ENCODE measurements at regions not wholly inside any gene's neighbourhood (a gene's known extent, or its start where the extent isn't known, plus 50 kb on each side); places are given as distances from the start of the nearest gene placed in this dataset.

DNA sequence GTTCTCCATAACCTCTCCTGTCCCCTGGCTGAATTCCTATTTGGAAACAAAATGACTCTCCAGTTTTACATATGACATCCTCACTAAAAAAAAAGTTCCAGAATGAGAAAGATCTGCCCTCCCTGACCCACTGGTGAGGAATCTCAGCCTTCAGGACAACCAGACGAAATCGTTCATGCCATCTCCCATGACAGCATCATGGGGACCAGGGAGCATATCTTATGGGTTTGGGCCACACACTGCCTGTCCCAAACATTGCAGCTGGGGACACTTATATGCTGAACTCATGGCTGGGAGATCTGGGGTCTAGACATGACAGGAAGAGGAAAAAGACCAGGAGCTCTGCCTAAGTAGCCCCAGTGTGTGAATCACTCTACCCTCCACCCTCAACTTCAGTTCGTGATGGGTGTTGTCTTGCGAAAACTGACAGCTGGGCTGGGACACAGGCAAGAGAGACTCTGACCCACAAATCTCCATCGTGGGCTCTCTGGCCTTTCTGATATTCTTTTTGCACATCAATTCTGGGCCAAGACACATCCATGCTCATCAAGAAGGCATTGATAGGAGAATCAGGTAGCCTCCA lies 102.0 kb downstream of the ZNF280B start:
- TF ChIP-seq, protein P1, sequence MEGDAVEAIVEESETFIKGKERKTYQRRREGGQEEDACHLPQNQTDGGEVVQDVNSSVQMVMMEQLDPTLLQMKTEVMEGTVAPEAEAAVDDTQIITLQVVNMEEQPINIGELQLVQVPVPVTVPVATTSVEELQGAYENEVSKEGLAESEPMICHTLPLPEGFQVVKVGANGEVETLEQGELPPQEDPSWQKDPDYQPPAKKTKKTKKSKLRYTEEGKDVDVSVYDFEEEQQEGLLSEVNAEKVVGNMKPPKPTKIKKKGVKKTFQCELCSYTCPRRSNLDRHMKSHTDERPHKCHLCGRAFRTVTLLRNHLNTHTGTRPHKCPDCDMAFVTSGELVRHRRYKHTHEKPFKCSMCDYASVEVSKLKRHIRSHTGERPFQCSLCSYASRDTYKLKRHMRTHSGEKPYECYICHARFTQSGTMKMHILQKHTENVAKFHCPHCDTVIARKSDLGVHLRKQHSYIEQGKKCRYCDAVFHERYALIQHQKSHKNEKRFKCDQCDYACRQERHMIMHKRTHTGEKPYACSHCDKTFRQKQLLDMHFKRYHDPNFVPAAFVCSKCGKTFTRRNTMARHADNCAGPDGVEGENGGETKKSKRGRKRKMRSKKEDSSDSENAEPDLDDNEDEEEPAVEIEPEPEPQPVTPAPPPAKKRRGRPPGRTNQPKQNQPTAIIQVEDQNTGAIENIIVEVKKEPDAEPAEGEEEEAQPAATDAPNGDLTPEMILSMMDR (IDR thresholded peaks at IDR 0.05; ENCODE audit: extremely low read depth, insufficient read depth, missing control alignments): no peak
- no peak for DNase-seq (ENCODE audit: low spot score)
- in situ Hi-C loops (cut with MboI; ENCODE audit: low pct_unique_long_range_greater_than_20kb, low sequenced_read_pairs, unreplicated experiment): loop anchor here (5.0 to 10.0 kb wide), 3 partner anchors 506 to 718 kb away; no protein-coding TSS in a partner anchor

DNA sequence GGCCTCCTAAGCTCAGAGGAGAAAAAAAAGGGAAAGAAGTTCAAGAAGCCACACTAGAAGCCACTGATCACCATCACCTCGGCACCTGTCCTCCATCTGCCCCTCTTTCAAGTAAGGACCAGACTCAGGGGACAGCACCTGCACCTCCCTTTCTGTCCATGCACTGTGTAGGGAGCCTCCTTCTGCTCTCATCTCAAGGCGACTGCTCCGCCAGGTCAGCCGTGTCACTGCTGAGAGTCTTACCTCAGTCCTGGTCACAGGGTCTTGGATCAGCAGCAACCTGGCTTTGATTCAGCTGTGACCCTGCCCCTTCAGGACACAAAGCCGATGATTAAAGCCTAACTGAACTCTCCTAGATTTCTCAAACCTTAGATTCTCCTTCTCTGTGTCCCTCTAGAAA lies 101.5 kb downstream of the ZNF280B start:
- TF ChIP-seq, protein P1 (IDR thresholded peaks at IDR 0.05; ENCODE audit: extremely low read depth, insufficient read depth, missing control alignments): no peak
- no peak for DNase-seq (ENCODE audit: low spot score)

DNA sequence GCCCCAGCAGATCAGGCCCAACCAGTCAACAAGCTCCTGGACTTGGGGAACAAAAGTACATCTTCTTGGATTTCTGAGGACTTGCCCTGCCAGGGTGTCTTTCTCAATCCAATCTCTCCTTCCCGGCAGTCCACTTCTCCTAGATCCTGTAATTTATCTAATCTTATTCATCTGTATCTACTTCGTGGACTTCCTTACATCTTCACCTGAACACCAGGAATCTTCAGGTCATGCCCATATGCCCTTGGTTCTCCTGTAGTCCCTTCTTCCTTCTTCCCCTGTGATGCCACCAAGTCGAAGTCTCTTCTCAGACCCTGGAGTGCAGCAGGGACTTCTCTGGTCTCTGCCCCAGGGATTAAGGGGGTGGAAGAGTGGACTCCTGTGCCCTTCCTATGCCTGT lies 100.3 kb downstream of the ZNF280B start:
- TF ChIP-seq, protein P1 (IDR thresholded peaks at IDR 0.05; ENCODE audit: extremely low read depth, insufficient read depth, missing control alignments): no peak
- DNase-seq (ENCODE audit: low spot score): no peak
- in situ Hi-C loops (cut with MboI; ENCODE audit: low pct_unique_long_range_greater_than_20kb, low sequenced_read_pairs, unreplicated experiment): loop anchor here (5.0 to 10.0 kb wide), 3 partner anchors 504 to 717 kb away; no protein-coding TSS in a partner anchor

More for the DNA sequence above, 101.5 kb downstream of the ZNF280B start:
- in situ Hi-C loops (cut with MboI; ENCODE audit: low pct_unique_long_range_greater_than_20kb, low sequenced_read_pairs, unreplicated experiment): loop anchor here (5.0 to 10.0 kb wide), 3 partner anchors 505 to 718 kb away; no protein-coding TSS in a partner anchor

DNA sequence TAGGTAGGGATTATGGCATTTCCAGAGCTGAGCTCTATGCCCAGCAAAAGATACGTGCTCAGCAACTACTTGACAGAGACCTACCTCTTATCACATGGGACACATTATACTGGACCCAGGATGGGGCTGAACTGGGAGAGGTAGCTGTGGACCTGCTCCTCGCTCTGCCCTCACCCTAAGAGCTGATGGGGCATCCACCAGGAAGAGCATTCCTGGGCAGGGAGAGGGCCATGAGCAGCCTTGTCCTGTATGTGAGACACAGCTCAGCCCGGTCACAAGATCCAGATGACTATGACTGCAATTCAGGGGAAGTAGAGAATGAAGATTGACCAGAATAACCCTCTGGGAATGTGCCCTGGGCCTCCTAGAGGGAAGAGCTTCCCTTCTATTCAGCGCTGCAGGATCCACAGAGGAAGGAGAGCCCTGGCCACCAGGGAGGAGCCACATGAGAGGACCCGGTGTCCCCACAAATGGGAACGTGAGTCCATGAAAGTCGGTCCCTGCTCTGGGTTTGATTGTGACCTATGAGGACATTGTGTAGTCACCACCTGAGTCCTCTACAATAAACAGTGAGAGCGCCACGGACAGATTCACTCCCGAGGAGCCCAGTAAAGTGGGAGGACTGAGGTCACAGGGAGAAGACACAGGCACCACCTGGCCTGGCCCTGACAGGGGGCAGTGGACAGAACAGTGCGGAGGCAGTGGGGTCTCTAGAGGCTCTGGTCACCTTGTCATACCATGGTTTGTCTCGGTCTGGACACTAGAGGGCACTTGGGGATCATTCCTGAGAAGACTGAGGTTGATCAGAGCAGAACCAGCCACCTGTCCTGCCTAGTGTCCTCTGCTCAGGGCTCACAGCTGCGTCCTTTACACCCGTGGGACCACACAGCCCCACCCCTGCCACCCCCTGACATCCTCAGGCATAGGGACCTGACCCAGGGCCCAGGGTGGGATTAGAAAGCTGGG lies 99.5 kb downstream of the ZNF280B start:
- DNase-seq (ENCODE audit: low spot score): peak; percentile 63
- TF ChIP-seq, protein P1 (IDR thresholded peaks at IDR 0.05; ENCODE audit: extremely low read depth, insufficient read depth, missing control alignments): peak; percentile 61
- in situ Hi-C loops (cut with MboI; ENCODE audit: low pct_unique_long_range_greater_than_20kb, low sequenced_read_pairs, unreplicated experiment): loop anchor here (5.0 to 10.0 kb wide), 3 partner anchors 503 to 716 kb away; no protein-coding TSS in a partner anchor

DNA sequence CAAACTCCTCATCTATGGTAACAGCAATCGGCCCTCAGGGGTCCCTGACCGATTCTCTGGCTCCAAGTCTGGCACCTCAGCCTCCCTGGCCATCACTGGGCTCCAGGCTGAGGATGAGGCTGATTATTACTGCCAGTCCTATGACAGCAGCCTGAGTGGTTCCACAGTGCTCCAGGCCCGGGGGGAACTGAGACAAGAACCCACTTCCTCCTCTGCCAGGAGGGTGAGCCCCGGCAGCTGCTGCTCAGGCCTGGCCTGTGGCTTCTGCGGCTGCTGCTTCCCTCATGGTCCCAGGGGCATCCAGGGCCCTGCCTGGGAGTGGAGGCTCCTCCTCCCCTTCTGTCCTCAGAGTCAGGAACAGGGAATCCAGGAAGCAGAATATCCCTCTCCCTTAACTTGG lies 98.4 kb downstream of the ZNF280B start:
- TF ChIP-seq, protein P1 (IDR thresholded peaks at IDR 0.05; ENCODE audit: extremely low read depth, insufficient read depth, missing control alignments): no peak
- in situ Hi-C loops (cut with MboI; ENCODE audit: low pct_unique_long_range_greater_than_20kb, low sequenced_read_pairs, unreplicated experiment): no loop called here
- no peak for DNase-seq (ENCODE audit: low spot score)

DNA sequence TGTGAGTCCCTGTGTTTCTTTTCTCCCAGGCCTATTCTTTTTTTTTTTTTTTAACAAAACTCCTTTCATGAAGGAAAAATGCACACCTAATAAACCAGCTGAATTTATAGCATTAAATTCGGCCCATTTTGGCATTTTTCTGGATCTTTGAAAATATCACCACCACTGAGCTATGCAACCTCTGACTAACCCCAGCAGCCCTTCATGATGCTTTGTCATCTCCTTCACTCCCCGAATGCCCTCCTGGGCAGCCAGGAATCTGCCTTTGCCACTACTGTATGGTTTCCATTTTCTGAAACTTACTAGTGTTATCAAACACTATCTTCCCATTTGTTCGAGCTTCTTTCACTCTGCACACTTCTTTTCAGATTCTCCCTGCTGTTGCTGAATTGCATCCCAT lies 97.9 kb downstream of the ZNF280B start:
- TF ChIP-seq, protein P1 (IDR thresholded peaks at IDR 0.05; ENCODE audit: extremely low read depth, insufficient read depth, missing control alignments): no peak
- in situ Hi-C loops (cut with MboI; ENCODE audit: low pct_unique_long_range_greater_than_20kb, low sequenced_read_pairs, unreplicated experiment): no loop called here

More for the DNA sequence above, 97.9 kb downstream of the ZNF280B start:
- DNase-seq (ENCODE audit: low spot score): no peak
